PC-9 (cell line): ENCODE measurements at regions not wholly inside any gene's neighbourhood (a gene's known extent, or its start where the extent isn't known, plus 50 kb on each side); places are given as distances from the start of the nearest gene placed in this dataset.

Experiments
- EZH2 ChIP-seq: fragments of 200-600 bp; sonication (generic); IDR thresholded peaks from 2 replicates; pipeline ENCODE4 v1.8.0; 2017; ENCODE audit warnings: antibody characterized with exemption, low read depth
- TF ChIP-seq, protein P1 (sequence below): fragments of 200-600 bp; sonication (generic); conservative IDR thresholded peaks from 2 replicates; pipeline ENCODE4 v1.6.1; 2017; ENCODE audit warnings: mixed run types, antibody characterized with exemption, mild to moderate bottlenecking, moderate library complexity

DNA sequence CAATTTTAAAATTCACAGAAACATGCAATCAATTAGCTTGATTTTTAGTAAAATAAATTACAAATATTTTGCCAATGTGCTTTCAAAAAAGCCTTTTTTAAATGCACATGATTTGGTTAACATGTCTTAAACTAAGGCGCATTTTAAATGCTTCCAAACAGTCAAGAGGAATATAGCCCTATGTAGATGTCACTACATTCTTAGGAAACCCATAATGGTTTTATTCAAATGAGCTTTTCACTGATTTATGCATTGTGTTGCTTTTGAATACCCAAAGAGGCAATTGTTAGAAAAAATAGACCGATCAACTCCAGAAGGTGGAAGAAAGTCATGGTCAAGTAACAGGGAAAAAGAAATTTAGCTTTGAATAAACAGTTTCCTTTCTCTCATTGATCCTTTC lies 366.9 kb upstream of the PPP2R3A start:
- TF ChIP-seq EZH2: no peak
- TF ChIP-seq, protein P1, sequence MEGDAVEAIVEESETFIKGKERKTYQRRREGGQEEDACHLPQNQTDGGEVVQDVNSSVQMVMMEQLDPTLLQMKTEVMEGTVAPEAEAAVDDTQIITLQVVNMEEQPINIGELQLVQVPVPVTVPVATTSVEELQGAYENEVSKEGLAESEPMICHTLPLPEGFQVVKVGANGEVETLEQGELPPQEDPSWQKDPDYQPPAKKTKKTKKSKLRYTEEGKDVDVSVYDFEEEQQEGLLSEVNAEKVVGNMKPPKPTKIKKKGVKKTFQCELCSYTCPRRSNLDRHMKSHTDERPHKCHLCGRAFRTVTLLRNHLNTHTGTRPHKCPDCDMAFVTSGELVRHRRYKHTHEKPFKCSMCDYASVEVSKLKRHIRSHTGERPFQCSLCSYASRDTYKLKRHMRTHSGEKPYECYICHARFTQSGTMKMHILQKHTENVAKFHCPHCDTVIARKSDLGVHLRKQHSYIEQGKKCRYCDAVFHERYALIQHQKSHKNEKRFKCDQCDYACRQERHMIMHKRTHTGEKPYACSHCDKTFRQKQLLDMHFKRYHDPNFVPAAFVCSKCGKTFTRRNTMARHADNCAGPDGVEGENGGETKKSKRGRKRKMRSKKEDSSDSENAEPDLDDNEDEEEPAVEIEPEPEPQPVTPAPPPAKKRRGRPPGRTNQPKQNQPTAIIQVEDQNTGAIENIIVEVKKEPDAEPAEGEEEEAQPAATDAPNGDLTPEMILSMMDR: no peak
